H9 (cell line): ENCODE measurements at regions not wholly inside any gene's neighbourhood (a gene's known extent, or its start where the extent isn't known, plus 50 kb on each side); places are given as distances from the start of the nearest gene placed in this dataset.

Experiments used
- DNase-seq: peaks from one replicate; pipeline ENCODE4 v3.0.0-alpha.2; 2017
- H2AFZ ChIP-seq: one replicate; pipeline ENCODE4 v1.6.1; 2013; ENCODE audit warnings: mild to moderate bottlenecking, low read length, control low read depth, moderate library complexity
- H2AK5ac ChIP-seq: 2 replicates; pipeline ENCODE4 v1.6.1; 2013; ENCODE audit warnings: low read length, control low read depth, mixed read lengths; ENCODE audit not compliant: insufficient read length
- H2BK120ac ChIP-seq: one replicate; pipeline ENCODE4 v1.6.1; 2013; ENCODE audit warnings: low read depth, mild to moderate bottlenecking, low read length, control low read depth, inconsistent platforms; ENCODE audit not compliant: poor library complexity, severe bottlenecking
- H2BK12ac ChIP-seq: 2 replicates; pipeline ENCODE4 v1.6.1; 2013; ENCODE audit warnings: low read length, control low read depth, mixed read lengths, low read depth; ENCODE audit not compliant: insufficient read length
- H2BK15ac ChIP-seq: 2 replicates; pipeline ENCODE4 v1.6.1; 2013; ENCODE audit warnings: low read depth, low read length, control low read depth
- H2BK20ac ChIP-seq: one replicate; pipeline ENCODE4 v1.6.1; 2013; ENCODE audit warnings: low read depth, mild to moderate bottlenecking, low read length, control low read depth, inconsistent platforms; ENCODE audit not compliant: poor library complexity, severe bottlenecking
- H2BK5ac ChIP-seq: 2 replicates; pipeline ENCODE4 v1.6.1; 2013; ENCODE audit warnings: low read length, control low read depth, mixed read lengths; ENCODE audit not compliant: insufficient read length
- H3K14ac ChIP-seq: 2 replicates; pipeline ENCODE4 v1.6.1; 2013; ENCODE audit warnings: low read length, control low read depth; ENCODE audit not compliant: insufficient read depth
- H3K18ac ChIP-seq: 2 replicates; pipeline ENCODE4 v1.6.1; 2013; ENCODE audit warnings: low read depth, mild to moderate bottlenecking, mixed read lengths, low read length, control low read depth; ENCODE audit not compliant: insufficient read length
- H3K23ac ChIP-seq: 2 replicates; pipeline ENCODE4 v1.6.1; 2013; ENCODE audit warnings: low read length, control low read depth, mixed read lengths, low read depth; ENCODE audit not compliant: insufficient read length
- H3K23me2 ChIP-seq: 2 replicates; pipeline ENCODE4 v1.6.1; 2013; ENCODE audit warnings: low read depth, mild to moderate bottlenecking, mixed read lengths, low read length, control low read depth; ENCODE audit not compliant: insufficient read length, poor library complexity, severe bottlenecking
- H3K27ac ChIP-seq: 2 replicates; pipeline ENCODE4 v1.5.1; 2013; ENCODE audit warnings: low read length, control low read depth, mixed read lengths, low read depth; ENCODE audit not compliant: insufficient read length
- H3K27me3 ChIP-seq: 2 replicates; pipeline ENCODE4 v1.6.1; 2013; ENCODE audit warnings: low read length, control low read depth, inconsistent platforms; ENCODE audit not compliant: insufficient read depth
- H3K4ac ChIP-seq: 2 replicates; pipeline ENCODE4 v1.6.1; 2013; ENCODE audit warnings: low read depth, mild to moderate bottlenecking, control low read depth, inconsistent platforms, low read length, moderate library complexity
- H3K4me1 ChIP-seq: 2 replicates; pipeline ENCODE4 v1.6.1; 2013; ENCODE audit warnings: low read length, control low read depth, inconsistent platforms; ENCODE audit not compliant: insufficient read depth
- H3K4me2 ChIP-seq: 2 replicates; pipeline ENCODE4 v1.6.1; 2013; ENCODE audit warnings: low read length, control low read depth, mixed read lengths; ENCODE audit not compliant: insufficient read length, insufficient read depth
- H3K56ac ChIP-seq: 2 replicates; pipeline ENCODE4 v1.6.1; 2013; ENCODE audit warnings: low read depth, mild to moderate bottlenecking, mixed read lengths, low read length, control low read depth; ENCODE audit not compliant: insufficient read length
- H3K79me1 ChIP-seq: 2 replicates; pipeline ENCODE4 v1.6.1; 2013; ENCODE audit warnings: low read depth, mild to moderate bottlenecking, moderate library complexity, low read length, control low read depth, inconsistent platforms; ENCODE audit not compliant: insufficient read depth, poor library complexity, severe bottlenecking
- H3K79me2 ChIP-seq: 2 replicates; pipeline ENCODE4 v1.6.1; 2013; ENCODE audit warnings: low read length, control low read depth, inconsistent platforms; ENCODE audit not compliant: insufficient read depth
- H3K9ac ChIP-seq: 2 replicates; pipeline ENCODE4 v1.6.1; 2013; ENCODE audit warnings: low read length, control low read depth, mixed read lengths; ENCODE audit not compliant: insufficient read length; ENCODE audit errors: extremely low read depth
- H3K9me3 ChIP-seq: one replicate; pipeline ENCODE4 v1.6.1; 2013; ENCODE audit warnings: low read depth, low read length, inconsistent platforms; ENCODE audit not compliant: control insufficient read depth
- H3T11ph ChIP-seq: one replicate; pipeline ENCODE4 v1.6.1; 2013; ENCODE audit warnings: mild to moderate bottlenecking, low read length, control low read depth, inconsistent platforms
- H4K20me1 ChIP-seq: one replicate; pipeline ENCODE4 v1.6.1; 2013; ENCODE audit not compliant: control insufficient read depth, insufficient read length, insufficient read depth
- H4K5ac ChIP-seq: 2 replicates; pipeline ENCODE4 v1.6.1; 2013; ENCODE audit warnings: low read depth, mild to moderate bottlenecking, mixed read lengths, low read length, control low read depth; ENCODE audit not compliant: insufficient read length
- H4K8ac ChIP-seq: replicated peaks from 2 replicates; pipeline ENCODE4 v1.6.1; 2013; ENCODE audit warnings: low read length, control low read depth, mixed read lengths, low read depth; ENCODE audit not compliant: insufficient read length
- H4K91ac ChIP-seq: 2 replicates; pipeline ENCODE4 v1.6.1; 2013; ENCODE audit warnings: low read depth, mild to moderate bottlenecking, moderate library complexity, mixed read lengths, low read length, control low read depth; ENCODE audit not compliant: insufficient read length
- H3K27ac Mint-ChIP-seq, 3 experiments: 2 replicates in 2 of 3; 3 replicates in 1 of 3; pipeline ENCODE4 v1.8.0; 2020 to 2021; ENCODE audit warnings: mixed read lengths in 3 of 3, mild to moderate bottlenecking in 1 of 3, moderate library complexity in 1 of 3
- H3K27me3 Mint-ChIP-seq: 2 replicates; pipeline ENCODE4 v1.8.0; 2021; ENCODE audit warnings: low read depth, mild to moderate bottlenecking, moderate library complexity, mixed read lengths
- H3K36me3 Mint-ChIP-seq, 3 experiments: 2 replicates in 2 of 3; 3 replicates in 1 of 3; pipeline ENCODE4 v1.8.0; 2020 to 2021; ENCODE audit warnings: low read depth in 3 of 3, mixed read lengths in 3 of 3; ENCODE audit not compliant: insufficient read depth in 1 of 3
- H3K4me1 Mint-ChIP-seq, 2 experiments: 2 replicates each; pipeline ENCODE4 v1.8.0; 2020; ENCODE audit warnings: mixed read lengths in 2 of 2
- H3K4me3 Mint-ChIP-seq, 2 experiments: 2 replicates in 1 of 2; 3 replicates in 1 of 2; pipeline ENCODE4 v1.8.0; 2020 to 2021; ENCODE audit warnings: mild to moderate bottlenecking in 2 of 2, mixed read lengths in 2 of 2, moderate library complexity in 1 of 2
- H3K9me3 Mint-ChIP-seq, 2 experiments: 2 replicates in 1 of 2; 3 replicates in 1 of 2; pipeline ENCODE4 v1.8.0; 2020; ENCODE audit warnings: mild to moderate bottlenecking in 2 of 2, mixed read lengths in 2 of 2, moderate library complexity in 1 of 2
- CTCF ChIP-seq: fragments of 200-600 bp; sonication (generic); conservative IDR thresholded peaks from 3 replicates; pipeline ENCODE4 v1.8.0; 2021; ENCODE audit warnings: antibody characterized with exemption, mild to moderate bottlenecking
- WGBS: extraction: QIAGEN DNeasy Blood & Tissue Kit; methylation state at CpG from one replicate; pipeline ENCODE4 v1.1.7; 2013; ENCODE audit warnings: missing lambda C conversion rate, low lambda C conversion rate, mixed read lengths; ENCODE audit not compliant: insufficient read length; ENCODE audit errors: extremely low coverage; 5-methylcytosine and 5-hydroxymethylcytosine counted together

- no peak overlapping the region for H3K9ac ChIP-seq
- H3K18ac ChIP-seq, result no peak overlapping the region
- WGBS, result no CpG with 5 or more reads among the region's 3 CpGs
- no peak overlapping the region for H4K8ac ChIP-seq
- no peaks in the 10 kb centered on the region for H3K27me3 ChIP-seq
- no peak overlapping the region for H2BK120ac ChIP-seq
- no peak overlapping the region for H3K23ac ChIP-seq
- H4K20me1 ChIP-seq, result no peaks in the 10 kb centered on the region
- no peak overlapping the region for H3K27ac ChIP-seq
- TF ChIP-seq CTCF, result no peak
- no peak overlapping the region for H2BK5ac ChIP-seq
- DNase-seq, result no peak
- H2BK20ac ChIP-seq, result no peak overlapping the region
- no peaks in the 10 kb centered on the region for H3K23me2 ChIP-seq
- H3K9me3 ChIP-seq, result no peaks in the 10 kb centered on the region
- Mint-ChIP-seq H3K9me3 (peaks cover 2 to 3% of the 10 kb centered on the region in 2 experiments; a peak in 3 of 5 replicates), H3K27ac (no peak overlapping the region), H3K36me3 (peaks cover 1 to 5% (median 3%) of the 10 kb centered on the region in 3 experiments; a peak in 3 of 7 replicates), H3K4me1 (peaks cover 0 to 4% of the 10 kb centered on the region in 2 experiments; a peak in 2 of 4 replicates), H3K27me3 (no peaks in the 10 kb centered on the region), H3K4me3 (no peak overlapping the region)
- no peak overlapping the region for H4K5ac ChIP-seq
- no peak overlapping the region for H3K56ac ChIP-seq
- H3K4me2 ChIP-seq, result no peak overlapping the region
- H2AFZ ChIP-seq, result no peak overlapping the region
- no peak overlapping the region for H3K4ac ChIP-seq
- no peak overlapping the region for H3K14ac ChIP-seq
- H4K91ac ChIP-seq, result no peak overlapping the region
- H3K79me1 ChIP-seq, result no peaks in the 10 kb centered on the region
- H3T11ph ChIP-seq, result no peak overlapping the region
- H3K79me2 ChIP-seq, result no peaks in the 10 kb centered on the region
- no peak overlapping the region for H2BK12ac ChIP-seq
- no peak overlapping the region for H2BK15ac ChIP-seq
- H3K4me1 ChIP-seq, result no peaks in the 10 kb centered on the region
- no peak overlapping the region for H2AK5ac ChIP-seq
Measured at GRCh38 chr2:34822616-34823015, 1223.5 kb upstream of the FAM98A start.
